K562 (cell line): ENCODE measurements at regions not wholly inside any gene's neighbourhood (a gene's known extent, or its start where the extent isn't known, plus 50 kb on each side); places are given as distances from the start of the nearest gene placed in this dataset.

Experiments used
- ASH1L ChIP-seq: fragments of 450-650 bp; IDR thresholded peaks from 2 replicates; pipeline ENCODE4 v1.6.1; 2018; ENCODE audit warnings: borderline replicate concordance, mild to moderate bottlenecking, low read depth; ENCODE audit not compliant: partially characterized antibody
- NR3C1 ChIP-seq: sonication (generic); formaldehyde crosslinking; IDR thresholded peaks from 2 replicates; pipeline ENCODE4 v1.8.1; 2022; ENCODE audit warnings: missing genetic modification reagents
- POLR2AphosphoS5 ChIP-seq: IDR thresholded peaks from 2 replicates; pipeline ENCODE4 v1.6.1; 2011; ENCODE audit warnings: mild to moderate bottlenecking, low read depth, low read length, moderate library complexity; ENCODE audit not compliant: control insufficient read depth, insufficient read depth
- RBM22 ChIP-seq: fragments of 200-400 bp; formaldehyde crosslinking; IDR thresholded peaks from 2 replicates; pipeline ENCODE4 v1.6.1; 2018; ENCODE audit warnings: low read length, low read depth; ENCODE audit not compliant: poor library complexity, severe bottlenecking
- ZBTB17 ChIP-seq: fragments of 450-650 bp; formaldehyde crosslinking; IDR thresholded peaks from 2 replicates; pipeline ENCODE4 v1.4.0; 2020; ENCODE audit warnings: mild to moderate bottlenecking
- ZNF778 ChIP-seq: fragments of 450-650 bp; formaldehyde crosslinking; IDR thresholded peaks from 2 replicates; pipeline ENCODE4 v1.4.0; 2020; ENCODE audit warnings: mild to moderate bottlenecking, moderate library complexity
- TF ChIP-seq, protein P1 (sequence below): sonication (generic); formaldehyde crosslinking; IDR thresholded peaks from 2 replicates; pipeline ENCODE4 v1.8.0; 2022; ENCODE audit warnings: missing genetic modification reagents, mild to moderate bottlenecking, moderate library complexity, borderline replicate concordance
- TF ChIP-seq, protein P2 (sequence below), 2 experiments: fragments of 450-650 bp in 1 of 2; IDR thresholded peaks; 2 replicates each; pipeline ENCODE4 v1.6.1; 2011 to 2017; ENCODE audit warnings: low read depth in 2 of 2, antibody characterized with exemption in 1 of 2, borderline replicate concordance in 1 of 2, low read length in 1 of 2, mild to moderate bottlenecking in 1 of 2, mixed read lengths in 1 of 2; ENCODE audit not compliant: control insufficient read depth in 1 of 2
- TF ChIP-seq, protein P3 (sequence below), 2 experiments: fragments of 450-650 bp in 1 of 2; sonication (generic) in 1 of 2; formaldehyde crosslinking; conservative IDR thresholded peaks; 2 replicates each; pipeline versions ENCODE4 v1.4.0 to v1.8.1; 2020 to 2022; ENCODE audit warnings: mild to moderate bottlenecking in 1 of 2, missing genetic modification reagents in 1 of 2

DNA sequence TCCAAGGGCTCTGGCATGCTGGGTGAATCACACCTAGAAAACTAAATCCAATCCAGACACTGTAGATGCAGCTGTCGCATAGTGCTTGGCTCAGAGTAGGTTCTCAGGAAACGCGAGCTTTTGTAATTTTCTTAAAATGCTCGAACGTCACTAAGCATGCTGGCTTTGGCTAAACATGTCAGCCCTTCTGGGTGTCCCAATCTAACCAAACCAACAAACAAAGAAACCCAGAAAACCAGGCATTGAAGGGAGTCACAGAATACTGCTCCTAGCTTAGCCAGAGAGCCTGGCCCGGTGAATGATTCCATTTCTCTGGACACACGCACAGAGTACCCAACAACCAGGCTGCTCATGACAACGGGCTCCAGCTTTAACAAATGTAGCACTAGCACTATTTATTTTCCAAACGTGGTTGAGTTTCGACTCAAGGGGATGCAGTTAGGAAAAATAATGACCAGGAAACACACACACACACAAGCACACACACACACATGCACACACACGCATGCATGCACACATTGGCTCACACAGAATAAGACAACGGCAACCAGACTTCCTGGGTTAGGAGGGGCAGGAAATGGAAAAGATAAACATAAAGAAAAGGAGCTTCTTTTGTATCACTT, 492.6 kb downstream of the MIAT start:
- no peak for TF ChIP-seq ZNF778 (CRISPR knock-in tag)
- TF ChIP-seq ASH1L, result no peak
- TF ChIP-seq, protein P1, sequence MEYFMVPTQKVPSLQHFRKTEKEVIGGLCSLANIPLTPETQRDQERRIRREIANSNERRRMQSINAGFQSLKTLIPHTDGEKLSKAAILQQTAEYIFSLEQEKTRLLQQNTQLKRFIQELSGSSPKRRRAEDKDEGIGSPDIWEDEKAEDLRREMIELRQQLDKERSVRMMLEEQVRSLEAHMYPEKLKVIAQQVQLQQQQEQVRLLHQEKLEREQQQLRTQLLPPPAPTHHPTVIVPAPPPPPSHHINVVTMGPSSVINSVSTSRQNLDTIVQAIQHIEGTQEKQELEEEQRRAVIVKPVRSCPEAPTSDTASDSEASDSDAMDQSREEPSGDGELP, result no peak
- TF ChIP-seq, protein P2, sequence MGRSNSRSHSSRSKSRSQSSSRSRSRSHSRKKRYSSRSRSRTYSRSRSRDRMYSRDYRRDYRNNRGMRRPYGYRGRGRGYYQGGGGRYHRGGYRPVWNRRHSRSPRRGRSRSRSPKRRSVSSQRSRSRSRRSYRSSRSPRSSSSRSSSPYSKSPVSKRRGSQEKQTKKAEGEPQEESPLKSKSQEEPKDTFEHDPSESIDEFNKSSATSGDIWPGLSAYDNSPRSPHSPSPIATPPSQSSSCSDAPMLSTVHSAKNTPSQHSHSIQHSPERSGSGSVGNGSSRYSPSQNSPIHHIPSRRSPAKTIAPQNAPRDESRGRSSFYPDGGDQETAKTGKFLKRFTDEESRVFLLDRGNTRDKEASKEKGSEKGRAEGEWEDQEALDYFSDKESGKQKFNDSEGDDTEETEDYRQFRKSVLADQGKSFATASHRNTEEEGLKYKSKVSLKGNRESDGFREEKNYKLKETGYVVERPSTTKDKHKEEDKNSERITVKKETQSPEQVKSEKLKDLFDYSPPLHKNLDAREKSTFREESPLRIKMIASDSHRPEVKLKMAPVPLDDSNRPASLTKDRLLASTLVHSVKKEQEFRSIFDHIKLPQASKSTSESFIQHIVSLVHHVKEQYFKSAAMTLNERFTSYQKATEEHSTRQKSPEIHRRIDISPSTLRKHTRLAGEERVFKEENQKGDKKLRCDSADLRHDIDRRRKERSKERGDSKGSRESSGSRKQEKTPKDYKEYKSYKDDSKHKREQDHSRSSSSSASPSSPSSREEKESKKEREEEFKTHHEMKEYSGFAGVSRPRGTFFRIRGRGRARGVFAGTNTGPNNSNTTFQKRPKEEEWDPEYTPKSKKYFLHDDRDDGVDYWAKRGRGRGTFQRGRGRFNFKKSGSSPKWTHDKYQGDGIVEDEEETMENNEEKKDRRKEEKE (IDR thresholded peaks at IDR 0.05; ENCODE audit: borderline replicate concordance in 1 of 2, control insufficient read depth in 1 of 2, low read depth in 2 of 2, low read length in 1 of 2), result no peak
- no peak for TF ChIP-seq NR3C1 (CRISPR knock-in tag)
- TF ChIP-seq, protein P3, sequence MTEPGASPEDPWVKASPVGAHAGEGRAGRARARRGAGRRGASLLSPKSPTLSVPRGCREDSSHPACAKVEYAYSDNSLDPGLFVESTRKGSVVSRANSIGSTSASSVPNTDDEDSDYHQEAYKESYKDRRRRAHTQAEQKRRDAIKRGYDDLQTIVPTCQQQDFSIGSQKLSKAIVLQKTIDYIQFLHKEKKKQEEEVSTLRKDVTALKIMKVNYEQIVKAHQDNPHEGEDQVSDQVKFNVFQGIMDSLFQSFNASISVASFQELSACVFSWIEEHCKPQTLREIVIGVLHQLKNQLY (CRISPR knock-in tag; conservative IDR thresholded peaks at IDR 0.05), result no peak
- no peak for TF ChIP-seq RBM22
- no peak for TF ChIP-seq POLR2AphosphoS5
- no peak for TF ChIP-seq ZBTB17 (CRISPR knock-in tag)
